GM23338 (cell line): ENCODE measurements at regions not wholly inside any gene's neighbourhood (a gene's known extent, or its start where the extent isn't known, plus 50 kb on each side); places are given as distances from the start of the nearest gene placed in this dataset.

ENCODE experiments used
- NANOG ChIP-seq: IDR thresholded peaks from 2 replicates; pipeline ENCODE4 v1.6.1; 2016; ENCODE audit warnings: antibody characterized with exemption, borderline replicate concordance
- TF ChIP-seq, protein P1 (sequence below), 2 experiments: fragments of 200-600 bp in 1 of 2; sonication (generic) in 1 of 2; conservative IDR thresholded peaks; 2 replicates each; pipeline versions ENCODE4 v1.5.1 to v1.6.1; 2016 to 2017; ENCODE audit warnings: antibody characterized with exemption in 2 of 2, low read depth in 2 of 2, mild to moderate bottlenecking in 2 of 2, moderate library complexity in 1 of 2
- TF ChIP-seq, protein P2 (sequence below): IDR thresholded peaks from one replicate; pipeline ENCODE4 v1.6.1; 2018; ENCODE audit warnings: antibody characterized with exemption; ENCODE audit not compliant: unreplicated experiment

DNA sequence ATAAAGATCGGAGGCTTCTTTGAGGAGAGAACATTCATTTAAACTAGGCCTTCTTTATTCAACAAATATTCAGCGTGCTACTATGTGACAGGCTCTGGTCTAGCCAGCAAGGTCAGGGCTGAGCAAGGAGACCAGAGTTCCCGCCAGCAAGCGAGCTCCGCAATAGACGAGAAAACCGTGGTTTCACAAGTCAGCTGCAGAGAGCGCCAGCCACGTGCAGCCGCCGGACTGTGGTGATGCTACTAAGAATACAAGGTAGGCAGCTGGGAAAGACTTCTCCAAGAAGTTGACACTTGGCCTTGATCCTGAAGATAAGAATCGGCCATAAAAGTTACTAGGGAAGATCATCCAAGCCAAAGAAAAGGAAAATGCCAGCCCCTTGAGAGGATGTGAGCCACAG is 533.7 kb upstream of the SALL3 start:
- TF ChIP-seq, protein P1, sequence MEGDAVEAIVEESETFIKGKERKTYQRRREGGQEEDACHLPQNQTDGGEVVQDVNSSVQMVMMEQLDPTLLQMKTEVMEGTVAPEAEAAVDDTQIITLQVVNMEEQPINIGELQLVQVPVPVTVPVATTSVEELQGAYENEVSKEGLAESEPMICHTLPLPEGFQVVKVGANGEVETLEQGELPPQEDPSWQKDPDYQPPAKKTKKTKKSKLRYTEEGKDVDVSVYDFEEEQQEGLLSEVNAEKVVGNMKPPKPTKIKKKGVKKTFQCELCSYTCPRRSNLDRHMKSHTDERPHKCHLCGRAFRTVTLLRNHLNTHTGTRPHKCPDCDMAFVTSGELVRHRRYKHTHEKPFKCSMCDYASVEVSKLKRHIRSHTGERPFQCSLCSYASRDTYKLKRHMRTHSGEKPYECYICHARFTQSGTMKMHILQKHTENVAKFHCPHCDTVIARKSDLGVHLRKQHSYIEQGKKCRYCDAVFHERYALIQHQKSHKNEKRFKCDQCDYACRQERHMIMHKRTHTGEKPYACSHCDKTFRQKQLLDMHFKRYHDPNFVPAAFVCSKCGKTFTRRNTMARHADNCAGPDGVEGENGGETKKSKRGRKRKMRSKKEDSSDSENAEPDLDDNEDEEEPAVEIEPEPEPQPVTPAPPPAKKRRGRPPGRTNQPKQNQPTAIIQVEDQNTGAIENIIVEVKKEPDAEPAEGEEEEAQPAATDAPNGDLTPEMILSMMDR (conservative IDR thresholded peaks at IDR 0.05; ENCODE audit: low read depth in 2 of 2), result no peak
- TF ChIP-seq, protein P2, sequence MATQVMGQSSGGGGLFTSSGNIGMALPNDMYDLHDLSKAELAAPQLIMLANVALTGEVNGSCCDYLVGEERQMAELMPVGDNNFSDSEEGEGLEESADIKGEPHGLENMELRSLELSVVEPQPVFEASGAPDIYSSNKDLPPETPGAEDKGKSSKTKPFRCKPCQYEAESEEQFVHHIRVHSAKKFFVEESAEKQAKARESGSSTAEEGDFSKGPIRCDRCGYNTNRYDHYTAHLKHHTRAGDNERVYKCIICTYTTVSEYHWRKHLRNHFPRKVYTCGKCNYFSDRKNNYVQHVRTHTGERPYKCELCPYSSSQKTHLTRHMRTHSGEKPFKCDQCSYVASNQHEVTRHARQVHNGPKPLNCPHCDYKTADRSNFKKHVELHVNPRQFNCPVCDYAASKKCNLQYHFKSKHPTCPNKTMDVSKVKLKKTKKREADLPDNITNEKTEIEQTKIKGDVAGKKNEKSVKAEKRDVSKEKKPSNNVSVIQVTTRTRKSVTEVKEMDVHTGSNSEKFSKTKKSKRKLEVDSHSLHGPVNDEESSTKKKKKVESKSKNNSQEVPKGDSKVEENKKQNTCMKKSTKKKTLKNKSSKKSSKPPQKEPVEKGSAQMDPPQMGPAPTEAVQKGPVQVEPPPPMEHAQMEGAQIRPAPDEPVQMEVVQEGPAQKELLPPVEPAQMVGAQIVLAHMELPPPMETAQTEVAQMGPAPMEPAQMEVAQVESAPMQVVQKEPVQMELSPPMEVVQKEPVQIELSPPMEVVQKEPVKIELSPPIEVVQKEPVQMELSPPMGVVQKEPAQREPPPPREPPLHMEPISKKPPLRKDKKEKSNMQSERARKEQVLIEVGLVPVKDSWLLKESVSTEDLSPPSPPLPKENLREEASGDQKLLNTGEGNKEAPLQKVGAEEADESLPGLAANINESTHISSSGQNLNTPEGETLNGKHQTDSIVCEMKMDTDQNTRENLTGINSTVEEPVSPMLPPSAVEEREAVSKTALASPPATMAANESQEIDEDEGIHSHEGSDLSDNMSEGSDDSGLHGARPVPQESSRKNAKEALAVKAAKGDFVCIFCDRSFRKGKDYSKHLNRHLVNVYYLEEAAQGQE, result no peak
- no peak for TF ChIP-seq NANOG
